Immature natural killer cell (primary cell): ENCODE measurements at regions not wholly inside any gene's neighbourhood (a gene's known extent, or its start where the extent isn't known, plus 50 kb on each side); places are given as distances from the start of the nearest gene placed in this dataset.

Experiments used
- DNase-seq, 3 donors: peaks; one replicate each; pipeline ENCODE4 v3.0.0; 2022; ENCODE audit warnings: mixed read lengths in 1 of 3
- H3K27ac Mint-ChIP-seq, 6 donors: one replicate each; pipeline ENCODE4 v1.8.0; 2020; ENCODE audit warnings: mixed read lengths in 6 of 6, mild to moderate bottlenecking in 5 of 6, inconsistent platforms in 4 of 6, moderate library complexity in 3 of 6
- H3K27me3 Mint-ChIP-seq, 3 donors: one replicate each; pipeline ENCODE4 v1.8.0; 2020 to 2021; ENCODE audit warnings: low read depth in 3 of 3, mild to moderate bottlenecking in 3 of 3, mixed read lengths in 3 of 3, moderate library complexity in 3 of 3, inconsistent platforms in 1 of 3
- H3K36me3 Mint-ChIP-seq, 3 donors: one replicate each; pipeline ENCODE4 v1.8.0; 2020; ENCODE audit warnings: mixed read lengths in 3 of 3, inconsistent platforms in 2 of 3, mild to moderate bottlenecking in 2 of 3
- H3K4me1 Mint-ChIP-seq, 2 donors: one replicate each; pipeline ENCODE4 v1.8.0; 2020; ENCODE audit warnings: inconsistent platforms in 2 of 2, mild to moderate bottlenecking in 2 of 2, mixed read lengths in 2 of 2, moderate library complexity in 1 of 2
- H3K4me3 Mint-ChIP-seq, 5 donors: one replicate each; pipeline ENCODE4 v1.8.0; 2020; ENCODE audit warnings: mild to moderate bottlenecking in 5 of 5, mixed read lengths in 5 of 5, inconsistent platforms in 3 of 5, moderate library complexity in 3 of 5
- H3K9me3 Mint-ChIP-seq, 6 donors: one replicate each; pipeline ENCODE4 v1.8.0; 2020; ENCODE audit warnings: mild to moderate bottlenecking in 6 of 6, mixed read lengths in 6 of 6, inconsistent platforms in 4 of 6, moderate library complexity in 3 of 6

GRCh38 chr1:118692143-118692542 is 296.0 kb downstream of the TBX15 start:
- Mint-ChIP-seq H3K4me1 (no peaks in the 10 kb centered on the region), H3K9me3 (peaks cover 7 to 37% (median 19%) of the 10 kb centered on the region in 6 donors), H3K27me3 (peaks cover 0 to 1% (median 0%) of the 10 kb centered on the region in 3 donors), H3K36me3 (no peaks in the 10 kb centered on the region), H3K4me3 (no peak overlapping the region), H3K27ac (no peak overlapping the region)
- DNase-seq, result no peak

- no peak overlapping the region for H3K4me3 Mint-ChIP-seq
- no peaks in the 10 kb centered on the region for H3K27me3 Mint-ChIP-seq
- no peak for DNase-seq
- H3K27ac Mint-ChIP-seq, result no peak overlapping the region
- H3K9me3 Mint-ChIP-seq, result peaks cover 7 to 25% (median 11%) of the 10 kb centered on the region in 6 donors
- H3K36me3 Mint-ChIP-seq, result no peaks in the 10 kb centered on the region
- no peaks in the 10 kb centered on the region for H3K4me1 Mint-ChIP-seq
Measured at GRCh38 chr1:118688891-118689290, 299.3 kb downstream of the TBX15 start.

- H3K4me3 Mint-ChIP-seq, result no peak overlapping the region
- peaks cover 18 to 62% (median 31%) of the 10 kb centered on the region in 6 donors for H3K9me3 Mint-ChIP-seq
- no peaks in the 10 kb centered on the region for H3K36me3 Mint-ChIP-seq
- H3K4me1 Mint-ChIP-seq, result no peaks in the 10 kb centered on the region
- peaks cover 0 to 5% (median 3%) of the 10 kb centered on the region in 3 donors for H3K27me3 Mint-ChIP-seq
- no peak overlapping the region for H3K27ac Mint-ChIP-seq
- no peak for DNase-seq
Measured at GRCh38 chr1:118661769-118662320, 326.3 kb downstream of the TBX15 start.

- Mint-ChIP-seq H3K9me3 (peaks cover 12 to 68% (median 28%) of the 10 kb centered on the region in 6 donors), H3K4me3 (no peak overlapping the region), H3K4me1 (no peaks in the 10 kb centered on the region), H3K27ac (no peak overlapping the region), H3K36me3 (no peaks in the 10 kb centered on the region), H3K27me3 (peaks cover 0 to 5% (median 3%) of the 10 kb centered on the region in 3 donors)
- no peak for DNase-seq
Measured at GRCh38 chr1:118660769-118661168, 327.4 kb downstream of the TBX15 start.

- DNase-seq, result no peak
- Mint-ChIP-seq H3K9me3 (peaks cover 7 to 71% (median 28%) of the 10 kb centered on the region in 6 donors), H3K27ac (no peak overlapping the region), H3K4me3 (no peak overlapping the region), H3K36me3 (no peaks in the 10 kb centered on the region), H3K27me3 (peaks cover 0 to 5% (median 3%) of the 10 kb centered on the region in 3 donors), H3K4me1 (no peaks in the 10 kb centered on the region)
Measured at GRCh38 chr1:118659646-118660045, 328.5 kb downstream of the TBX15 start.

GRCh38 chr1:118650107-118650807 is 337.9 kb downstream of the TBX15 start:
- H3K9me3 Mint-ChIP-seq, result peaks cover 0 to 23% (median 14%) of the 10 kb centered on the region in 6 donors
- no peak overlapping the region for H3K4me3 Mint-ChIP-seq

GRCh38 chr1:118649369-118650106 is 338.6 kb downstream of the TBX15 start:
- H3K4me1 Mint-ChIP-seq, result no peaks in the 10 kb centered on the region
- H3K36me3 Mint-ChIP-seq, result no peaks in the 10 kb centered on the region
- no peak overlapping the region for H3K27ac Mint-ChIP-seq
- peaks cover 0 to 1% (median 0%) of the 10 kb centered on the region in 3 donors for H3K27me3 Mint-ChIP-seq
- H3K4me3 Mint-ChIP-seq, result no peak overlapping the region
- peaks cover 0 to 18% (median 10%) of the 10 kb centered on the region in 6 donors for H3K9me3 Mint-ChIP-seq
- no peak for DNase-seq

More at GRCh38 chr1:118650107-118650807, 337.9 kb downstream of the TBX15 start:
- no peaks in the 10 kb centered on the region for H3K36me3 Mint-ChIP-seq
- DNase-seq, result no peak
- no peaks in the 10 kb centered on the region for H3K4me1 Mint-ChIP-seq
- H3K27me3 Mint-ChIP-seq, result peaks cover 0 to 1% (median 0%) of the 10 kb centered on the region in 3 donors
- no peak overlapping the region for H3K27ac Mint-ChIP-seq

- peaks cover 24 to 61% (median 44%) of the 10 kb centered on the region in 6 donors for H3K9me3 Mint-ChIP-seq
- H3K27me3 Mint-ChIP-seq, result peaks cover 0 to 3% (median 2%) of the 10 kb centered on the region in 3 donors
Measured at GRCh38 chr1:118636004-118636403, 352.1 kb downstream of the TBX15 start.

GRCh38 chr1:118627435-118627834 is 360.7 kb downstream of the TBX15 start:
- Mint-ChIP-seq H3K9me3 (peaks cover 9 to 57% (median 19%) of the 10 kb centered on the region in 6 donors), H3K27ac (no peak overlapping the region), H3K36me3 (peaks cover 0 to 4% (median 0%) of the 10 kb centered on the region in 3 donors), H3K4me3 (no peak overlapping the region), H3K27me3 (no peaks in the 10 kb centered on the region), H3K4me1 (no peaks in the 10 kb centered on the region)
- no peak for DNase-seq

More at GRCh38 chr1:118636004-118636403, 352.1 kb downstream of the TBX15 start:
- Mint-ChIP-seq H3K27ac (no peak overlapping the region), H3K4me3 (no peak overlapping the region), H3K36me3 (peaks cover 0 to 3% (median 3%) of the 10 kb centered on the region in 3 donors), H3K4me1 (no peaks in the 10 kb centered on the region)
- no peak for DNase-seq

GRCh38 chr1:118621839-118622238 is 366.3 kb downstream of the TBX15 start:
- Mint-ChIP-seq H3K27me3 (peaks cover 0 to 2% (median 0%) of the 10 kb centered on the region in 3 donors), H3K27ac (no peak overlapping the region), H3K4me1 (no peaks in the 10 kb centered on the region), H3K36me3 (no peaks in the 10 kb centered on the region), H3K4me3 (no peak overlapping the region), H3K9me3 (peaks cover 14 to 45% (median 17%) of the 10 kb centered on the region in 6 donors)
- DNase-seq, result no peak

GRCh38 chr1:118618618-118619340 is 369.4 kb downstream of the TBX15 start:
- Mint-ChIP-seq H3K36me3 (no peaks in the 10 kb centered on the region), H3K4me3 (no peak overlapping the region), H3K9me3 (peaks cover 12 to 33% (median 22%) of the 10 kb centered on the region in 6 donors), H3K27ac (no peak overlapping the region), H3K27me3 (peaks cover 0 to 3% (median 0%) of the 10 kb centered on the region in 3 donors), H3K4me1 (no peaks in the 10 kb centered on the region)
- DNase-seq, result no peak

- H3K4me1 Mint-ChIP-seq, result no peaks in the 10 kb centered on the region
- DNase-seq, result no peak
- H3K27ac Mint-ChIP-seq, result no peak overlapping the region
- no peak overlapping the region for H3K4me3 Mint-ChIP-seq
- peaks cover 0 to 3% (median 0%) of the 10 kb centered on the region in 3 donors for H3K27me3 Mint-ChIP-seq
- H3K36me3 Mint-ChIP-seq, result no peaks in the 10 kb centered on the region
- peaks cover 12 to 33% (median 23%) of the 10 kb centered on the region in 6 donors for H3K9me3 Mint-ChIP-seq
Measured at GRCh38 chr1:118617916-118618315, 370.2 kb downstream of the TBX15 start.

GRCh38 chr1:118615066-118615465 is 373.1 kb downstream of the TBX15 start:
- DNase-seq, result no peak

More at GRCh38 chr1:118615066-118615465, 373.1 kb downstream of the TBX15 start:
- Mint-ChIP-seq H3K4me1 (no peaks in the 10 kb centered on the region), H3K9me3 (peaks cover 16 to 58% (median 29%) of the 10 kb centered on the region in 6 donors), H3K27me3 (peaks cover 0 to 3% (median 0%) of the 10 kb centered on the region in 3 donors), H3K27ac (no peak overlapping the region), H3K4me3 (no peak overlapping the region), H3K36me3 (peaks cover 0 to 6% (median 3%) of the 10 kb centered on the region in 3 donors)
